ENCODE measurements at regions not wholly inside any gene's neighbourhood (a gene's known extent, or its start where the extent isn't known, plus 50 kb on each side); places are given as distances from the start of the nearest gene placed in this dataset.

GRCh38 chr5:123263859-123264258 is 159.3 kb downstream of the CEP120 start:
- ATAC-seq (ENCODE audit: low FRiP score) (no peak), DNase-seq (no peak)
- H3K4me1 ChIP-seq (ENCODE audit: control insufficient read depth in 1 of 2, insufficient read depth in 2 of 2, low read length in 2 of 2): peaks cover 6 to 11% of the 10 kb centered on the region in 2 donors
- peak overlapping the region in 1 of 2 donors; percentile 87 for H3K27ac ChIP-seq (ENCODE audit: low read depth in 1 of 2, low read length in 2 of 2)
- H3K4me3 ChIP-seq (ENCODE audit: low read length in 2 of 2): no peak overlapping the region
- intact Hi-C loops (cut with DNase I): loop anchor here in 1 of 2 donors (5.0 to 10.0 kb wide), 2 partner anchors 62 to 89 kb away; no protein-coding TSS in a partner anchor
- H3K27me3 ChIP-seq (ENCODE audit: control insufficient read depth in 1 of 2, insufficient read depth in 2 of 2, low read length in 1 of 2): no peaks in the 10 kb centered on the region
- H3K9me3 ChIP-seq (ENCODE audit: control insufficient read depth, low read length): no peaks in the 10 kb centered on the region
- H3K36me3 ChIP-seq (ENCODE audit: control insufficient read depth in 1 of 2, insufficient read depth in 2 of 2, low read length in 1 of 2): no peaks in the 10 kb centered on the region
- WGBS, 2 donors: 18 to 25% methylated on average over 2 of the region's 2 CpGs

GRCh38 chr5:123262216-123262823 is 160.9 kb downstream of the CEP120 start:
- Histone ChIP-seq H3K4me1 (ENCODE audit: control insufficient read depth in 1 of 2, insufficient read depth in 2 of 2, low read length in 2 of 2) (peaks cover 6 to 11% of the 10 kb centered on the region in 2 donors), H3K27me3 (ENCODE audit: control insufficient read depth in 1 of 2, insufficient read depth in 2 of 2, low read length in 1 of 2) (no peaks in the 10 kb centered on the region), H3K9me3 (ENCODE audit: control insufficient read depth, low read length) (no peaks in the 10 kb centered on the region), H3K27ac (ENCODE audit: low read depth in 1 of 2, low read length in 2 of 2) (peak overlapping the region; percentile 57 to 87), H3K4me3 (ENCODE audit: low read length in 2 of 2) (peak overlapping the region in 1 of 2 donors; percentile 14), H3K36me3 (ENCODE audit: control insufficient read depth in 1 of 2, insufficient read depth in 2 of 2, low read length in 1 of 2) (no peaks in the 10 kb centered on the region)
- intact Hi-C loops (cut with DNase I): loop anchor here in 1 of 2 donors (5.0 to 10.0 kb wide), 2 partner anchors 60 to 88 kb away; no protein-coding TSS in a partner anchor
- DNase-seq: no peak
- ATAC-seq (ENCODE audit: low FRiP score): peak; percentile 66
- 4 to 9% methylated on average over 7 of the region's 7 CpGs for WGBS, 2 donors

GRCh38 chr5:123261752-123262151 is 161.5 kb downstream of the CEP120 start:
- intact Hi-C loops (cut with DNase I): loop anchor here in 1 of 2 donors (5.0 to 10.0 kb wide), 2 partner anchors 59 to 87 kb away; no protein-coding TSS in a partner anchor
- no peaks in the 10 kb centered on the region for H3K9me3 ChIP-seq (ENCODE audit: control insufficient read depth, low read length)
- H3K27ac ChIP-seq (ENCODE audit: low read depth in 1 of 2, low read length in 2 of 2): peak overlapping the region in 1 of 2 donors; percentile 76
- H3K4me3 ChIP-seq (ENCODE audit: low read length in 2 of 2): no peak overlapping the region
- H3K27me3 ChIP-seq (ENCODE audit: control insufficient read depth in 1 of 2, insufficient read depth in 2 of 2, low read length in 1 of 2): no peaks in the 10 kb centered on the region
- no peaks in the 10 kb centered on the region for H3K36me3 ChIP-seq (ENCODE audit: control insufficient read depth in 1 of 2, insufficient read depth in 2 of 2, low read length in 1 of 2)
- 17 to 32% methylated on average over 1 of the region's 1 CpG for WGBS, 2 donors
- DNase-seq (no peak), ATAC-seq (ENCODE audit: low FRiP score) (no peak)
- H3K4me1 ChIP-seq (ENCODE audit: control insufficient read depth in 1 of 2, insufficient read depth in 2 of 2, low read length in 2 of 2): peaks cover 6 to 11% of the 10 kb centered on the region in 2 donors

GRCh38 chr5:123249446-123249845 is 160.4 kb downstream of the PRDM6 start:
- ATAC-seq (ENCODE audit: low FRiP score): no peak
- no peaks in the 10 kb centered on the region for H3K4me1 ChIP-seq (ENCODE audit: control insufficient read depth in 1 of 2, insufficient read depth in 2 of 2, low read length in 2 of 2)
- 47 to 55% methylated on average over 2 of the region's 2 CpGs for WGBS, 2 donors
- H3K4me3 ChIP-seq (ENCODE audit: low read length in 2 of 2): no peak overlapping the region
- H3K36me3 ChIP-seq (ENCODE audit: control insufficient read depth in 1 of 2, insufficient read depth in 2 of 2, low read length in 1 of 2): no peaks in the 10 kb centered on the region
- H3K27ac ChIP-seq (ENCODE audit: low read depth in 1 of 2, low read length in 2 of 2): no peak overlapping the region
- intact Hi-C loops (cut with DNase I): no loop called here
- no peaks in the 10 kb centered on the region for H3K9me3 ChIP-seq (ENCODE audit: control insufficient read depth, low read length)
- no peaks in the 10 kb centered on the region for H3K27me3 ChIP-seq (ENCODE audit: control insufficient read depth in 1 of 2, insufficient read depth in 2 of 2, low read length in 1 of 2)
- DNase-seq: no peak

GRCh38 chr5:123245689-123246088 is 156.6 kb downstream of the PRDM6 start:
- H3K4me1 ChIP-seq (ENCODE audit: control insufficient read depth in 1 of 2, insufficient read depth in 2 of 2, low read length in 2 of 2): no peaks in the 10 kb centered on the region

GRCh38 chr5:123244458-123244857 is 155.4 kb downstream of the PRDM6 start:
- Histone ChIP-seq H3K4me3 (ENCODE audit: low read length in 2 of 2) (no peak overlapping the region), H3K9me3 (ENCODE audit: control insufficient read depth, low read length) (no peaks in the 10 kb centered on the region), H3K27ac (ENCODE audit: low read depth in 1 of 2, low read length in 2 of 2) (no peak overlapping the region), H3K4me1 (ENCODE audit: control insufficient read depth in 1 of 2, insufficient read depth in 2 of 2, low read length in 2 of 2) (no peaks in the 10 kb centered on the region), H3K27me3 (ENCODE audit: control insufficient read depth in 1 of 2, insufficient read depth in 2 of 2, low read length in 1 of 2) (no peaks in the 10 kb centered on the region), H3K36me3 (ENCODE audit: control insufficient read depth in 1 of 2, insufficient read depth in 2 of 2, low read length in 1 of 2) (no peaks in the 10 kb centered on the region)
- 1 to 6% methylated on average over 2 of the region's 2 CpGs for WGBS, 2 donors
- ATAC-seq (ENCODE audit: low FRiP score) (peak; percentile 15), DNase-seq (no peak)
- intact Hi-C loops (cut with DNase I): no loop called here

More at GRCh38 chr5:123245689-123246088, 156.6 kb downstream of the PRDM6 start:
- H3K36me3 ChIP-seq (ENCODE audit: control insufficient read depth in 1 of 2, insufficient read depth in 2 of 2, low read length in 1 of 2): no peaks in the 10 kb centered on the region
- H3K27ac ChIP-seq (ENCODE audit: low read depth in 1 of 2, low read length in 2 of 2): no peak overlapping the region
- ATAC-seq (ENCODE audit: low FRiP score) (no peak), DNase-seq (no peak)
- H3K9me3 ChIP-seq (ENCODE audit: control insufficient read depth, low read length): no peaks in the 10 kb centered on the region
- no peak overlapping the region for H3K4me3 ChIP-seq (ENCODE audit: low read length in 2 of 2)
- 20 to 21% methylated on average over 1 of the region's 1 CpG for WGBS, 2 donors
- intact Hi-C loops (cut with DNase I): no loop called here
- no peaks in the 10 kb centered on the region for H3K27me3 ChIP-seq (ENCODE audit: control insufficient read depth in 1 of 2, insufficient read depth in 2 of 2, low read length in 1 of 2)

All from aorta (tissue), 5 donors.